ENCODE measurements at regions not wholly inside any gene's neighbourhood (a gene's known extent, or its start where the extent isn't known, plus 50 kb on each side); places are given as distances from the start of the nearest gene placed in this dataset.
"Not testable (repeated sequence)": the region's sequence is repeated elsewhere in the genome, so short reads cannot be mapped to it uniquely, and the experiment has no call there.

- Histone ChIP-seq H3K36me3 (ENCODE audit: insufficient read depth, low read length) (no peaks in the 10 kb centered on the region), H3K4me1 (ENCODE audit: insufficient read depth, low read length) (no peaks in the 10 kb centered on the region), H3K4me3 (ENCODE audit: low read length) (no peak overlapping the region), H3K9me3 (ENCODE audit: control insufficient read depth in 1 of 2, insufficient read depth in 1 of 2, low read length in 2 of 2) (no peaks in the 10 kb centered on the region), H3K27me3 (ENCODE audit: control insufficient read depth in 1 of 2, insufficient read depth in 2 of 2, low read length in 2 of 2) (no peaks in the 10 kb centered on the region), H3K27ac (ENCODE audit: low read depth in 1 of 2, low read length in 2 of 2) (no peak overlapping the region)
- ChIA-PET POLR2A (no interaction called here), CTCF (no interaction called here)
- Mint-ChIP-seq H3K4me3 (no peak overlapping the region), H3K27me3 (no peaks in the 10 kb centered on the region), H3K9me3 (no peaks in the 10 kb centered on the region), H3K4me1 (ENCODE audit: low read depth) (no peaks in the 10 kb centered on the region), H3K27ac (no peak overlapping the region), H3K36me3 (ENCODE audit: low read depth) (no peaks in the 10 kb centered on the region)
- TF ChIP-seq, protein P1, sequence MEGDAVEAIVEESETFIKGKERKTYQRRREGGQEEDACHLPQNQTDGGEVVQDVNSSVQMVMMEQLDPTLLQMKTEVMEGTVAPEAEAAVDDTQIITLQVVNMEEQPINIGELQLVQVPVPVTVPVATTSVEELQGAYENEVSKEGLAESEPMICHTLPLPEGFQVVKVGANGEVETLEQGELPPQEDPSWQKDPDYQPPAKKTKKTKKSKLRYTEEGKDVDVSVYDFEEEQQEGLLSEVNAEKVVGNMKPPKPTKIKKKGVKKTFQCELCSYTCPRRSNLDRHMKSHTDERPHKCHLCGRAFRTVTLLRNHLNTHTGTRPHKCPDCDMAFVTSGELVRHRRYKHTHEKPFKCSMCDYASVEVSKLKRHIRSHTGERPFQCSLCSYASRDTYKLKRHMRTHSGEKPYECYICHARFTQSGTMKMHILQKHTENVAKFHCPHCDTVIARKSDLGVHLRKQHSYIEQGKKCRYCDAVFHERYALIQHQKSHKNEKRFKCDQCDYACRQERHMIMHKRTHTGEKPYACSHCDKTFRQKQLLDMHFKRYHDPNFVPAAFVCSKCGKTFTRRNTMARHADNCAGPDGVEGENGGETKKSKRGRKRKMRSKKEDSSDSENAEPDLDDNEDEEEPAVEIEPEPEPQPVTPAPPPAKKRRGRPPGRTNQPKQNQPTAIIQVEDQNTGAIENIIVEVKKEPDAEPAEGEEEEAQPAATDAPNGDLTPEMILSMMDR (IDR thresholded peaks at IDR 0.05), result no peak
- ATAC-seq (ENCODE audit: poor library complexity) (no peak), DNase-seq (no peak)
- intact Hi-C loops (cut with DNase I, micrococcal nuclease), result no loop called here
Observed at GRCh38 chr5:56299212-56299611, 66.1 kb upstream of the ANKRD55 start.

DNA sequence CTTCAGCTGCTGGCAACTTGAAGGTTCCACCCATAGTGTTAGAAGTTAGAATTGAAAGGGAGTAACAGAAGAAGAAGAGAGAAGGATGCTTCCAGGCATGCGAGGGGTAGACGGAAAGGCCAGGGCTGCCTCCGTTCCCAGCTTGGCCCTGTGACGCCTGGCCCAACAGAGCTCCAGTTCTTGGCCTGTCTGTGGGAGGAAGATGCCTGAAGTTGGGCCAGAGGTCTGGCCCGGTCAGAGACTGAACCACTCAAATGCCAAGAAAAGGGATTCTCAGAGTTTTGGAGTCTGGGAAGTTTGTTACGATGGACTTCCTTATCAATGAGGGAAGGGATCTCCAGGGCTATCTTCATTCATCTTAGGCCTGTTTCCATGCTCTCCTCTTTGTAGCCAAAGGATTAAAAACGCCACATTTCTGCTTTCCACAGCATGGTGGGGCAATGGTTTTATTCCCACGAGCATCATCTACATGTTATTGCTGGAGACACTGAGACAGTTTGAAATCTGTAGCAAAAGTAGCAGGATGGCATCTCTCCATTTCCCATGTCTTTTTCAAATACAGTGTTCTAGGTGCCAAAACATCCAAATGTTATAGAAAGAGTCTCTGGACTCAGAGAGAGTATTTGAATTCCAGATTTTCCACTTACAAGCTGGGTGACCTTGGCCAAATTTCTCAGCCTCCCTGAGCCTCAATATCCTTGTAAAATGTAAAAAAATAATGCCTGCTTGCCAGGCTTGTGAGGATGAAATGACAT is 65.4 kb upstream of the ANKRD55 start:
- ATAC-seq (ENCODE audit: poor library complexity), result no peak
- Mint-ChIP-seq H3K27ac (no peak overlapping the region), H3K9me3 (no peaks in the 10 kb centered on the region), H3K27me3 (no peaks in the 10 kb centered on the region), H3K36me3 (ENCODE audit: low read depth) (no peaks in the 10 kb centered on the region), H3K4me3 (no peak overlapping the region), H3K4me1 (ENCODE audit: low read depth) (no peaks in the 10 kb centered on the region)
- intact Hi-C loops (cut with DNase I, micrococcal nuclease), result no loop called here
- no peaks in the 10 kb centered on the region for H3K9me3 ChIP-seq (ENCODE audit: control insufficient read depth in 1 of 2, insufficient read depth in 1 of 2, low read length in 2 of 2)
- DNase-seq, result no peak
- no peaks in the 10 kb centered on the region for H3K27me3 ChIP-seq (ENCODE audit: control insufficient read depth in 1 of 2, insufficient read depth in 2 of 2, low read length in 2 of 2)
- ChIA-PET POLR2A (no interaction called here), CTCF (no interaction called here)
- H3K36me3 ChIP-seq (ENCODE audit: insufficient read depth, low read length), result no peaks in the 10 kb centered on the region
- TF ChIP-seq, protein P1 (IDR thresholded peaks at IDR 0.05), result no peak
- H3K27ac ChIP-seq (ENCODE audit: low read depth in 1 of 2, low read length in 2 of 2), result no peak overlapping the region
- no peak overlapping the region for H3K4me3 ChIP-seq (ENCODE audit: low read length)
- H3K4me1 ChIP-seq (ENCODE audit: insufficient read depth, low read length), result no peaks in the 10 kb centered on the region

- Histone ChIP-seq H3K36me3 (ENCODE audit: insufficient read depth, low read length) (no peaks in the 10 kb centered on the region), H3K27me3 (ENCODE audit: control insufficient read depth in 1 of 2, insufficient read depth in 2 of 2, low read length in 2 of 2) (no peaks in the 10 kb centered on the region), H3K27ac (ENCODE audit: low read depth in 1 of 2, low read length in 2 of 2) (no peak overlapping the region), H3K4me1 (ENCODE audit: insufficient read depth, low read length) (no peaks in the 10 kb centered on the region), H3K4me3 (ENCODE audit: low read length) (no peak overlapping the region), H3K9me3 (ENCODE audit: control insufficient read depth in 1 of 2, insufficient read depth in 1 of 2, low read length in 2 of 2) (no peaks in the 10 kb centered on the region)
- no peak for DNase-seq
- CTCF ChIA-PET, result no interaction called here
- Mint-ChIP-seq H3K4me3 (no peak overlapping the region), H3K9me3 (no peaks in the 10 kb centered on the region), H3K27me3 (no peaks in the 10 kb centered on the region), H3K27ac (no peak overlapping the region), H3K4me1 (ENCODE audit: low read depth) (no peaks in the 10 kb centered on the region), H3K36me3 (ENCODE audit: low read depth) (no peaks in the 10 kb centered on the region)
- no peak for ATAC-seq (ENCODE audit: poor library complexity)
- POLR2A ChIA-PET, result no interaction called here
- TF ChIP-seq, protein P1 (IDR thresholded peaks at IDR 0.05), result no peak
- intact Hi-C loops (cut with DNase I, micrococcal nuclease), result no loop called here
Observed at GRCh38 chr5:56297851-56298250, 64.7 kb upstream of the ANKRD55 start.

- H3K4me3 Mint-ChIP-seq; H3K27me3 Mint-ChIP-seq; CTCF ChIA-PET; H3K36me3 Mint-ChIP-seq (ENCODE audit: low read depth); H3K27me3 ChIP-seq (ENCODE audit: control insufficient read depth in 1 of 2, insufficient read depth in 2 of 2, low read length in 2 of 2); H3K27ac Mint-ChIP-seq; ATAC-seq (ENCODE audit: poor library complexity); H3K4me1 ChIP-seq (ENCODE audit: insufficient read depth, low read length); POLR2A ChIA-PET; intact Hi-C loops (cut with DNase I, micrococcal nuclease); DNase-seq; H3K4me3 ChIP-seq (ENCODE audit: low read length); H3K36me3 ChIP-seq (ENCODE audit: insufficient read depth, low read length); H3K27ac ChIP-seq (ENCODE audit: low read depth in 1 of 2, low read length in 2 of 2); H3K9me3 Mint-ChIP-seq; H3K4me1 Mint-ChIP-seq (ENCODE audit: low read depth); H3K9me3 ChIP-seq (ENCODE audit: control insufficient read depth in 1 of 2, insufficient read depth in 1 of 2, low read length in 2 of 2): not testable (repeated sequence)
Observed at GRCh38 chr5:56295311-56295710, 62.2 kb upstream of the ANKRD55 start.

Measured in CD4-positive, alpha-beta T cell (primary cell).